GM23248 (cell line): ENCODE measurements at regions not wholly inside any gene's neighbourhood (a gene's known extent, or its start where the extent isn't known, plus 50 kb on each side); places are given as distances from the start of the nearest gene placed in this dataset.

ENCODE experiments used
- EZH2 ChIP-seq: fragments of 200-600 bp; sonication (generic); IDR thresholded peaks from 2 replicates; pipeline ENCODE4 v1.6.1; 2018; ENCODE audit warnings: antibody characterized with exemption, mild to moderate bottlenecking; ENCODE audit not compliant: insufficient read depth, poor library complexity, severe bottlenecking
- EZH2phosphoT487 ChIP-seq: fragments of 200-600 bp; sonication (generic); IDR thresholded peaks from 2 replicates; pipeline ENCODE4 v1.6.1; 2018; ENCODE audit warnings: antibody characterized with exemption, moderate library complexity, mild to moderate bottlenecking, low read depth; ENCODE audit not compliant: insufficient read depth

DNA sequence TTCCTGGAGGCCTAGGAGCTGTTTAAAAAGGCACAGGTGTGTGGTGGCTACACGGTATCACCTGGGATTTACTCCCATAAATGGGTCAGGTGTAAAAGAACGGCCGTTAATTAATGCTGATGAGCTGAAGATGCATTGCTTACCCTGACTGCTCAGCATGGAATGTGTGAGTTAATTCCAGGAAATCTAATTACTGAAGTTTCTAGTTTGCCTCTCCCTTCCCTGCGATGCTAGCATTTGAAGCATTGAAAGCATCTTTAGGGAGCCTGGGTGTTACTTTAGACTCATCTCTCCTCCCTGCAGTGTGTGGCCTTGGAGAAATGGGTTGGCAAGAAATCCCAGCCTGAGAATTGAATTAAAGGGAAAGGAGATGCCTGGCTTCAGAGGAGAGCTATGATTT is 415.9 kb downstream of the FUT8 start:
- TF ChIP-seq EZH2: no peak
- no peak for TF ChIP-seq EZH2phosphoT487
